Immature natural killer cell (primary cell): ENCODE measurements at regions not wholly inside any gene's neighbourhood (a gene's known extent, or its start where the extent isn't known, plus 50 kb on each side); places are given as distances from the start of the nearest gene placed in this dataset.
"Not testable (repeated sequence)": the region's sequence is repeated elsewhere in the genome, so short reads cannot be mapped to it uniquely, and the experiment has no call there.

Experiments used
- DNase-seq, 3 donors: peaks; one replicate each; pipeline ENCODE4 v3.0.0; 2022; ENCODE audit warnings: mixed read lengths in 1 of 3
- H3K27ac Mint-ChIP-seq, 6 donors: one replicate each; pipeline ENCODE4 v1.8.0; 2020; ENCODE audit warnings: mixed read lengths in 6 of 6, mild to moderate bottlenecking in 5 of 6, inconsistent platforms in 4 of 6, moderate library complexity in 3 of 6
- H3K27me3 Mint-ChIP-seq, 3 donors: one replicate each; pipeline ENCODE4 v1.8.0; 2020 to 2021; ENCODE audit warnings: low read depth in 3 of 3, mild to moderate bottlenecking in 3 of 3, mixed read lengths in 3 of 3, moderate library complexity in 3 of 3, inconsistent platforms in 1 of 3
- H3K36me3 Mint-ChIP-seq, 3 donors: one replicate each; pipeline ENCODE4 v1.8.0; 2020; ENCODE audit warnings: mixed read lengths in 3 of 3, inconsistent platforms in 2 of 3, mild to moderate bottlenecking in 2 of 3
- H3K4me1 Mint-ChIP-seq, 2 donors: one replicate each; pipeline ENCODE4 v1.8.0; 2020; ENCODE audit warnings: inconsistent platforms in 2 of 2, mild to moderate bottlenecking in 2 of 2, mixed read lengths in 2 of 2, moderate library complexity in 1 of 2
- H3K4me3 Mint-ChIP-seq, 5 donors: one replicate each; pipeline ENCODE4 v1.8.0; 2020; ENCODE audit warnings: mild to moderate bottlenecking in 5 of 5, mixed read lengths in 5 of 5, inconsistent platforms in 3 of 5, moderate library complexity in 3 of 5
- H3K9me3 Mint-ChIP-seq, 6 donors: one replicate each; pipeline ENCODE4 v1.8.0; 2020; ENCODE audit warnings: mild to moderate bottlenecking in 6 of 6, mixed read lengths in 6 of 6, inconsistent platforms in 4 of 6, moderate library complexity in 3 of 6

GRCh38 chr14:105912641-105913180, 386.3 kb downstream of the TMEM121 start:
- H3K27ac Mint-ChIP-seq: no peak overlapping the region
- no peak overlapping the region for H3K4me3 Mint-ChIP-seq

GRCh38 chr14:105913221-105913620, 386.8 kb downstream of the TMEM121 start:
- DNase-seq: no peak
- Mint-ChIP-seq H3K36me3 (no peaks in the 10 kb centered on the region), H3K27me3 (peaks cover 0 to 8% (median 5%) of the 10 kb centered on the region in 3 donors), H3K9me3 (peaks cover 0 to 14% (median 1%) of the 10 kb centered on the region in 6 donors), H3K27ac (no peak overlapping the region), H3K4me3 (no peak overlapping the region), H3K4me1 (peaks cover 0 to 2% of the 10 kb centered on the region in 2 donors)

More at GRCh38 chr14:105912641-105913180, 386.3 kb downstream of the TMEM121 start:
- peaks cover 0 to 2% of the 10 kb centered on the region in 2 donors for H3K4me1 Mint-ChIP-seq
- peaks cover 0 to 14% (median 1%) of the 10 kb centered on the region in 6 donors for H3K9me3 Mint-ChIP-seq
- DNase-seq: no peak
- peaks cover 1 to 8% (median 5%) of the 10 kb centered on the region in 3 donors for H3K27me3 Mint-ChIP-seq
- H3K36me3 Mint-ChIP-seq: no peaks in the 10 kb centered on the region

GRCh38 chr14:105913861-105914260, 387.5 kb downstream of the TMEM121 start:
- Mint-ChIP-seq H3K36me3 (no peaks in the 10 kb centered on the region), H3K4me1 (no peaks in the 10 kb centered on the region), H3K27ac (no peak overlapping the region), H3K27me3 (peaks cover 0 to 8% (median 5%) of the 10 kb centered on the region in 3 donors), H3K9me3 (peaks cover 0 to 14% (median 1%) of the 10 kb centered on the region in 6 donors), H3K4me3 (no peak overlapping the region)
- DNase-seq: no peak

DNA sequence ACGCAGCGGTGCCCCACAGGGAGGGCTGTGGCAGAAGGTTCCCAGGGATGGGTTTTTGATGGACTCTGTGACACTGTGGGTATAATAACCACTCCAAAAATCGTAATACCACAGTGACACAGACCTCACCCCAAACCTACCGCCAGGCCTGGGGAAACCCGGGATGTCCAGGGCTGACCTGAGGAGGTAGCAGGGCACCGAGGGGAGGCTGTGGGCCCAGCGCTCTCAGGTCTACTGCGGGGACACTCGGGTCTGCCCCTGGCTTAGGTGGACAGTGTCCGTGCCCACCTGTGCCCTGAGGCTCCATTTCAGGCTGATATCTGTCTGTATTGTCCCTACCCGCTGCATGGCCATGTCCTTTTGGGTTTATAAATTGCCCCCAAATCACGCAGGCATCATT, 387.9 kb downstream of the TMEM121 start:
- H3K9me3 Mint-ChIP-seq: peaks cover 0 to 14% (median 1%) of the 10 kb centered on the region in 6 donors
- H3K36me3 Mint-ChIP-seq, H3K4me1 Mint-ChIP-seq, H3K27me3 Mint-ChIP-seq, H3K27ac Mint-ChIP-seq, DNase-seq, H3K4me3 Mint-ChIP-seq: not testable (repeated sequence)

DNA sequence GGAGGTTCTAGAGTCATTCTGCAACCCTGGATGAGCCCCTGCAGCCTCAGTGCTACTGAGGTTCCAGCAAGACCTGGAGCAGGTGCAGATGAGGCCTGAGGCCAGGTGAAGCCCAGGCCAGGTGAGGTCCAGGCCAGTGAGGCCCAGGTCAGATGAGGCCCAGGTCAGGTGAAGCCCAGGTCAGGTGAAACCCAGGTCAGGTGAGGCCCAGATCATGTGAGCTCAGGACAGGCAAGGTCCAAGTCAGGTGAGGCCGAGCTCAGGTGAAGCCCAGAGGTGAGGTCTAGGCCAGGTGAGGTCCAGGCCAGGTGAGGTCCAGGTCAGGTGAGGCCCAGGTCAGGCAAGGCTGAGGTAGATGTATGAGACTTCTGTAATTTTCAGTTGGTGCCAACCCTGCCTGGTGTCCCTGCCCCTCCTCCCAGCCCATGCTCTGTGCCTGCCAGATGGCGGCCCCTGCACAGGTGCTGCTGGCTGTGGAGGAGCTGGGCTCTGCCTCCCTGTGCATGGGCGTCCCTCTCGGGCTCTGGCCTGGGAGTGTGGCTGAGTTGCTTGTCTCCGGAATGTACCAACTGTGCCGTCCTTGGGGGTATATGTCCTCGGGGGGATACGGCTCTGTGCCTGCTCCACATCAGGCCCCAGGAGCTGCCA, 388.5 kb downstream of the TMEM121 start:
- H3K36me3 Mint-ChIP-seq: no peaks in the 10 kb centered on the region
- peaks cover 0 to 5% (median 5%) of the 10 kb centered on the region in 3 donors for H3K27me3 Mint-ChIP-seq
- DNase-seq: no peak
- peaks cover 0 to 14% (median 1%) of the 10 kb centered on the region in 6 donors for H3K9me3 Mint-ChIP-seq
- no peak overlapping the region for H3K4me3 Mint-ChIP-seq
- H3K27ac Mint-ChIP-seq: no peak overlapping the region
- H3K4me1 Mint-ChIP-seq: no peaks in the 10 kb centered on the region

GRCh38 chr14:105915546-105915945, 389.2 kb downstream of the TMEM121 start:
- H3K4me1 Mint-ChIP-seq, H3K4me3 Mint-ChIP-seq, H3K27ac Mint-ChIP-seq, H3K27me3 Mint-ChIP-seq, DNase-seq, H3K36me3 Mint-ChIP-seq: not testable (repeated sequence)
- peaks cover 0 to 14% (median 1%) of the 10 kb centered on the region in 6 donors for H3K9me3 Mint-ChIP-seq

- H3K27me3 Mint-ChIP-seq, H3K4me1 Mint-ChIP-seq, DNase-seq, H3K27ac Mint-ChIP-seq, H3K4me3 Mint-ChIP-seq, H3K36me3 Mint-ChIP-seq: not testable (repeated sequence)
- peaks cover 0 to 14% (median 1%) of the 10 kb centered on the region in 6 donors for H3K9me3 Mint-ChIP-seq
Observed at GRCh38 chr14:105917136-105917932, 391.0 kb downstream of the TMEM121 start.

DNA sequence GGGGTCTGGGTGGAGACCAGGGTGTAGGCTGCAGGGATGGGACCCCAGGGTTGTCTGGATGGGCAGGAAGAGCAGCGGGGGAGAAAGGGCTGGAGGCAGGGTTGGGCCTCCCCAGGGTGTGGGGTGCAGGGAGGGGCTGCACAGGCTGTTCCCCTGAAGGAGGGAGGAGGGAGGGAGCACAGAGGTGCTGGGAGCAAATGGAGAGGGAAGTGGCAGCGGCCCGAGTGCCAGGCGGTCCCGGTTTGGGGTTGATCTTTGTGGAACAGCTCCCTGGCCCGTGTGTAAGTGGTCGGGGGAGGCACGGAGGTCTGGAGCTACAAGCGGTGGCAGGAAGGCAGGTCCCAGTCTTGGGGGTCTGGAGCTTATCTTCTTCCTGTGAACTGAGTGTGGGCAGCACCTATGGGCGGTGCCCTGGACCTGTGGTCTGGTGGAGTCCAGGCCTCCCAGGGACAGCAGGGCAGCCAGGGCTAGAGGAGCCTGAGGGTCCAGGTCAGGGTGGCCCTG, 391.6 kb downstream of the TMEM121 start:
- H3K9me3 Mint-ChIP-seq: peaks cover 0 to 14% (median 1%) of the 10 kb centered on the region in 6 donors
- peaks cover 0 to 9% (median 1%) of the 10 kb centered on the region in 3 donors for H3K27me3 Mint-ChIP-seq
- no peak overlapping the region for H3K27ac Mint-ChIP-seq
- H3K4me3 Mint-ChIP-seq: no peak overlapping the region
- H3K4me1 Mint-ChIP-seq: no peaks in the 10 kb centered on the region
- no peaks in the 10 kb centered on the region for H3K36me3 Mint-ChIP-seq
- DNase-seq: no peak

DNA sequence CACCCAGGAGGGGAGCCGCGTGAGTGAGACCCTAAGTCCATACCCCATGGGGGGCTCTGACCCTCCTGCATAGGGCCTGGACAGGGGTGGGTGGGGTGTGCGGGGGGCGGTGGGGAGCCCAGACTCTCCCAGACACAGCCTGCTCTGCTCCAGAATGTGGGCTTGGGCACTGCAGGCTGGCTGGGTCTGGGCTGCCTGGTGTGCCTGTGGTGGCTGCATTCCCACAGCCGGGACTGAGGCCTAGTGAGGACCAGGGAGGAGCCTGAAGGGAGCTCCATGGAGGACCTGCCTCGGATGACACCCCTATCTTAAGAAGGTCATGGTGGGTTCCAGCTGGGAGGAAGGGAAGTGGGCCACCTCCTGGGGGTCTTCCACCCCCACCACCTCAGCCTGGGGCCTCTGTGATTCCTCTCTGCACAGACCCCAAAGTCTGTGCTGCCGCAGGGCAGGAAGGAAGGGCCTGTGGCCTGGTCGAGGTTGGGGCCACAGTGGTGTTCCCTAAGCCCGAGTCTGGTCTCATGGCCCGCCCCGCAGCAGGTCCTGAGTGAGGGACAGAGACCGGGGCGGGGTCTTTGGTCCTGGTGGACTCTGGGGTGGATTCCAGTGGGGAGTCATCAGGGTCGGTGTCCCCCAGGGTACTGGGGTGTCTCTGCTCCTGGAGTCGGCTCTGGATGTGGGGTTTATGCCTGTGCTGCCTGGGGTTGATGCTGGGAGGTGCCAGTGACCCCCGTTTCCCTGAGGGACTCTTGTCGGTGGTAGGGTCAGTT, 392.3 kb downstream of the TMEM121 start:
- Mint-ChIP-seq H3K4me1 (no peaks in the 10 kb centered on the region), H3K9me3 (peaks cover 0 to 14% (median 1%) of the 10 kb centered on the region in 6 donors), H3K4me3 (no peak overlapping the region), H3K36me3 (no peaks in the 10 kb centered on the region), H3K27ac (no peak overlapping the region), H3K27me3 (peaks cover 0 to 9% (median 1%) of the 10 kb centered on the region in 3 donors)
- no peak for DNase-seq

DNA sequence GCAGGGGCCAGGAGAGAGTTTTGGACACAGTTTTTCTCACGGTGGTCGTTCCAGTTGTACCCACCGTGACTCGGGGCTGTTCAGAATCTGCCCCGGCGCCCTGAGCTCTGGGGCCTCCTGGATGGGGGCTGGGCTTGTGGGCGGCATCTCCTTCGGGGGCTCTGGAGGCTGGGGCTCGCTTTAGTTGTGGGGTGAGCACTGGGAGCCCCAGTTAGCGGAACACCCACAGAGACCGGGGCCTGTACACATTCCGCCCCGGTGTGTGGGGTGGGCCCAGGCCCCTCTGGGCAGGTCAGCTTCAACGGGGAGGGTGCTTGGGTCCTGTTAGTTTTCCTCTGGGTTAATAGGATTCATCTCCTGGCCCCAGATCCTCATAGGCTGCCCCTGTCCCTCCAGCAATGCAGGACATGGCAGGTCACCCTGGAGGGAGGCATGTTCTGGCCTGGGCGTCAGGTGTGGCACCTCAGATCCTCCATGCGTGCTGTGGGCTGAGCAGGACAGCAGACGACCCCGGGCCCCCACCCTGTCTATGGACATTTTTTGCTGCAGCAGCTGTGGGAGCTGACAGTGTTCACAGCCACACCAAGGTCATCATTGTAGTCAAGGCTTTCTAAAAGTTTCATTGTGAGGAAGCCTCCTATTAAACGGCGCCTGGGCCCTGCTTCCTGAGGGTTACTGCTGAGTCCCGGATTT, 393.2 kb downstream of the TMEM121 start:
- Mint-ChIP-seq H3K9me3 (peaks cover 0 to 14% (median 1%) of the 10 kb centered on the region in 6 donors), H3K36me3 (no peaks in the 10 kb centered on the region), H3K27ac (no peak overlapping the region), H3K27me3 (peaks cover 0 to 9% (median 3%) of the 10 kb centered on the region in 3 donors), H3K4me1 (no peaks in the 10 kb centered on the region), H3K4me3 (no peak overlapping the region)
- no peak for DNase-seq

- H3K4me1 Mint-ChIP-seq, H3K4me3 Mint-ChIP-seq, H3K27ac Mint-ChIP-seq: not testable (repeated sequence)
Observed at GRCh38 chr14:105920151-105920700, 393.8 kb downstream of the TMEM121 start.

GRCh38 chr14:105920803-105921755, 394.7 kb downstream of the TMEM121 start:
- H3K36me3 Mint-ChIP-seq, H3K9me3 Mint-ChIP-seq, H3K27me3 Mint-ChIP-seq, H3K4me3 Mint-ChIP-seq, H3K27ac Mint-ChIP-seq, H3K4me1 Mint-ChIP-seq, DNase-seq: not testable (repeated sequence)

More at GRCh38 chr14:105920151-105920700, 393.8 kb downstream of the TMEM121 start:
- H3K36me3 Mint-ChIP-seq, DNase-seq, H3K27me3 Mint-ChIP-seq: not testable (repeated sequence)
- peaks cover 0 to 11% (median 1%) of the 10 kb centered on the region in 6 donors for H3K9me3 Mint-ChIP-seq
